ENCODE measurements at regions not wholly inside any gene's neighbourhood (a gene's known extent, or its start where the extent isn't known, plus 50 kb on each side); places are given as distances from the start of the nearest gene placed in this dataset.

- H3K27me3 ChIP-seq, result no peaks in the 10 kb centered on the region
- intact Hi-C loops (cut with DNase I), result no loop called here
- H3K36me3 ChIP-seq, result no peaks in the 10 kb centered on the region
- H3K4me3 ChIP-seq, result no peak overlapping the region
- no peak overlapping the region for H3K27ac ChIP-seq
- 78 to 84% methylated on average over 1 of the region's 1 CpG for WGBS, 2 donors
- H3K4me1 ChIP-seq, result no peaks in the 10 kb centered on the region
- TF ChIP-seq POLR2A (IDR thresholded peaks at IDR 0.05) (no peak), EP300 (IDR thresholded peaks at IDR 0.05) (no peak), CTCF (IDR thresholded peaks at IDR 0.05) (no peak), POLR2AphosphoS5 (IDR thresholded peaks at IDR 0.05) (no peak)
- DNase-seq, result no peak
- H3K9me3 ChIP-seq, result no peaks in the 10 kb centered on the region
Observed at GRCh38 chr16:62573466-62573865, 537.2 kb upstream of the CDH8 start.

GRCh38 chr16:62568926-62569325 lies 532.7 kb upstream of the CDH8 start:
- intact Hi-C loops (cut with DNase I), result no loop called here
- no peak overlapping the region for H3K4me3 ChIP-seq
- WGBS, 2 donors, result 60 to 68% methylated on average over 2 of the region's 2 CpGs
- H3K4me1 ChIP-seq, result no peaks in the 10 kb centered on the region
- no peak overlapping the region for H3K27ac ChIP-seq
- H3K27me3 ChIP-seq, result no peaks in the 10 kb centered on the region
- no peaks in the 10 kb centered on the region for H3K36me3 ChIP-seq
- TF ChIP-seq CTCF (IDR thresholded peaks at IDR 0.05), result no peak
- no peak for TF ChIP-seq POLR2A (IDR thresholded peaks at IDR 0.05)
- TF ChIP-seq EP300 (IDR thresholded peaks at IDR 0.05), result no peak
- TF ChIP-seq POLR2AphosphoS5 (IDR thresholded peaks at IDR 0.05), result no peak
- H3K9me3 ChIP-seq, result no peaks in the 10 kb centered on the region
- DNase-seq, result no peak

- Histone ChIP-seq H3K4me3 (no peak overlapping the region), H3K9me3 (no peaks in the 10 kb centered on the region), H3K27ac (no peak overlapping the region), H3K27me3 (no peaks in the 10 kb centered on the region), H3K36me3 (no peaks in the 10 kb centered on the region), H3K4me1 (no peaks in the 10 kb centered on the region)
- WGBS, 2 donors, result 90 to 91% methylated on average over 1 of the region's 1 CpG
- DNase-seq, result no peak
- intact Hi-C loops (cut with DNase I), result no loop called here
- TF ChIP-seq CTCF (IDR thresholded peaks at IDR 0.05), result no peak
- TF ChIP-seq POLR2A (IDR thresholded peaks at IDR 0.05), result no peak
- no peak for TF ChIP-seq EP300 (IDR thresholded peaks at IDR 0.05)
- no peak for TF ChIP-seq POLR2AphosphoS5 (IDR thresholded peaks at IDR 0.05)
Observed at GRCh38 chr16:62565706-62566105, 529.5 kb upstream of the CDH8 start.

GRCh38 chr16:62564291-62564690 lies 528.1 kb upstream of the CDH8 start:
- H3K27ac ChIP-seq, result no peak overlapping the region
- no peak for DNase-seq
- H3K36me3 ChIP-seq, result no peaks in the 10 kb centered on the region
- intact Hi-C loops (cut with DNase I), result no loop called here
- no peaks in the 10 kb centered on the region for H3K27me3 ChIP-seq
- H3K4me1 ChIP-seq, result no peaks in the 10 kb centered on the region
- TF ChIP-seq POLR2AphosphoS5 (IDR thresholded peaks at IDR 0.05) (no peak), EP300 (IDR thresholded peaks at IDR 0.05) (no peak), POLR2A (IDR thresholded peaks at IDR 0.05) (no peak), CTCF (IDR thresholded peaks at IDR 0.05) (no peak)
- H3K4me3 ChIP-seq, result no peak overlapping the region
- WGBS, 2 donors, result 51 to 63% methylated on average over 2 of the region's 2 CpGs
- no peaks in the 10 kb centered on the region for H3K9me3 ChIP-seq

GRCh38 chr16:62562121-62562520 lies 525.9 kb upstream of the CDH8 start:
- no peaks in the 10 kb centered on the region for H3K36me3 ChIP-seq
- H3K27ac ChIP-seq, result no peak overlapping the region
- no peaks in the 10 kb centered on the region for H3K9me3 ChIP-seq
- no peaks in the 10 kb centered on the region for H3K27me3 ChIP-seq
- no peak overlapping the region for H3K4me3 ChIP-seq
- TF ChIP-seq CTCF (IDR thresholded peaks at IDR 0.05) (no peak), POLR2A (IDR thresholded peaks at IDR 0.05) (no peak), EP300 (IDR thresholded peaks at IDR 0.05) (no peak)
- intact Hi-C loops (cut with DNase I), result no loop called here
- H3K4me1 ChIP-seq, result no peaks in the 10 kb centered on the region
- no peak for DNase-seq
